Upper lobe of left lung (tissue), 6 donors: ENCODE measurements at regions not wholly inside any gene's neighbourhood (a gene's known extent, or its start where the extent isn't known, plus 50 kb on each side); places are given as distances from the start of the nearest gene placed in this dataset.

Source experiments
- ATAC-seq, 2 donors: fragments of 200-7000 bp; cut with Tn5 transposase; one replicate each; pipeline ENCODE4 v1.9.1; 2022; ENCODE audit warnings: mild to moderate bottlenecking in 2 of 2, moderate library complexity in 2 of 2; ENCODE audit not compliant: low FRiP score in 2 of 2
- DNase-seq, 2 donors: peaks; one replicate each; pipeline ENCODE4 v3.0.0-alpha.2; 2019 to 2020
- H3K27ac ChIP-seq, 4 donors: fragments of 200-600 bp; sonication (generic); one replicate each; pipeline ENCODE4 v1.5.1; 2016 to 2019
- H3K27me3 ChIP-seq, 4 donors: fragments of 200-600 bp; sonication (generic); one replicate each; pipeline ENCODE4 v1.5.1; 2017 to 2019
- H3K36me3 ChIP-seq, 4 donors: fragments of 200-600 bp; sonication (generic); one replicate each; pipeline ENCODE4 v1.5.1; 2016 to 2019
- H3K4me1 ChIP-seq, 4 donors: fragments of 200-600 bp; sonication (generic); one replicate each; pipeline ENCODE4 v1.5.1; 2018 to 2019
- H3K4me3 ChIP-seq, 4 donors: fragments of 200-600 bp; sonication (generic); one replicate each; pipeline ENCODE4 v1.5.1; 2017 to 2019; ENCODE audit warnings: mild to moderate bottlenecking in 2 of 4, moderate library complexity in 1 of 4
- H3K9me3 ChIP-seq, 4 donors: fragments of 200-600 bp; sonication (generic); one replicate each; pipeline ENCODE4 v1.5.1; 2018 to 2019
- EP300 ChIP-seq, 4 donors: sonication (generic); formaldehyde crosslinking; IDR thresholded peaks; one replicate each; pipeline ENCODE4 v1.5.1; 2017; ENCODE audit warnings: antibody characterized with exemption in 4 of 4, control low read depth in 2 of 4
- POLR2A ChIP-seq, 4 donors: fragments of 450-650 bp; IDR thresholded peaks; one replicate each; pipeline ENCODE4 v1.5.1; 2016 to 2017; ENCODE audit warnings: antibody characterized with exemption in 4 of 4, mild to moderate bottlenecking in 2 of 4
- POLR2AphosphoS5 ChIP-seq, 2 donors: sonication (generic); formaldehyde crosslinking; IDR thresholded peaks; one replicate each; pipeline ENCODE4 v1.5.1; 2017; ENCODE audit warnings: antibody characterized with exemption in 2 of 2
- WGBS, 2 donors: methylation state at CpG; one replicate each; pipeline ENCODE4 v1.1.5; 2017 to 2018; 5-methylcytosine and 5-hydroxymethylcytosine counted together
- TF ChIP-seq, protein P1 (sequence below), 6 experiments: fragments of 450-650 bp in 4 of 6; fragments of 200-600 bp in 2 of 6; sonication (generic) in 2 of 6; IDR thresholded peaks; one replicate each; pipeline ENCODE4 v1.5.1; 2016 to 2019; ENCODE audit warnings: antibody characterized with exemption in 6 of 6
- donor health status: DM: no; HTN: no; CAD: no; lungs with moderate emphysema.
- donor health status: DM: no; HTN: yes; CAD: no; lungs with severe emphysema.

DNA sequence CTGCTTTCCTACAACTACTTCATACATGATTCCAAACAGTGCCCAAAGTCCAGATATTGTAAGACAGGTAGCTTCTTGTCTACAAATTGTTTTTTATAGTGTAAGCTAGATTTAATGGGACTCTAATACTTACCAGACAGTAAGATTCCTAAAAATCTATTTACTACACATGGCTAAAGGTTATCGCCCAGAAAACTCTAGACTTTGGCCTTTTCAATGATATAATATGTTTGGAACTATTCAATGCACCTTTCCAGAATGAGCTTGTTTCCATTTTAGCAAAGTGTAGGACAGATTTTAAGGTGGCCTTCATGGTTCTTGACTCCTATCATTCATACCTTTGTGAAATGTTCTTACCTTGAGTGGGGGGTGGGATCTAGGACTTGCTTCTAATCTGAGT lies 951.0 kb downstream of the SORCS1 start:
- H3K9me3 ChIP-seq, result no peaks in the 10 kb centered on the region
- H3K27me3 ChIP-seq, result no peaks in the 10 kb centered on the region
- H3K36me3 ChIP-seq, result no peaks in the 10 kb centered on the region
- WGBS, 2 donors, result 77 to 82% methylated on average over 1 of the region's 1 CpG
- no peak overlapping the region for H3K27ac ChIP-seq
- no peak for ATAC-seq
- no peak for DNase-seq
- no peak overlapping the region for H3K4me3 ChIP-seq
- TF ChIP-seq POLR2A (IDR thresholded peaks at IDR 0.05) (no peak), EP300 (IDR thresholded peaks at IDR 0.05) (no peak), POLR2AphosphoS5 (IDR thresholded peaks at IDR 0.05) (no peak)
- TF ChIP-seq, protein P1, sequence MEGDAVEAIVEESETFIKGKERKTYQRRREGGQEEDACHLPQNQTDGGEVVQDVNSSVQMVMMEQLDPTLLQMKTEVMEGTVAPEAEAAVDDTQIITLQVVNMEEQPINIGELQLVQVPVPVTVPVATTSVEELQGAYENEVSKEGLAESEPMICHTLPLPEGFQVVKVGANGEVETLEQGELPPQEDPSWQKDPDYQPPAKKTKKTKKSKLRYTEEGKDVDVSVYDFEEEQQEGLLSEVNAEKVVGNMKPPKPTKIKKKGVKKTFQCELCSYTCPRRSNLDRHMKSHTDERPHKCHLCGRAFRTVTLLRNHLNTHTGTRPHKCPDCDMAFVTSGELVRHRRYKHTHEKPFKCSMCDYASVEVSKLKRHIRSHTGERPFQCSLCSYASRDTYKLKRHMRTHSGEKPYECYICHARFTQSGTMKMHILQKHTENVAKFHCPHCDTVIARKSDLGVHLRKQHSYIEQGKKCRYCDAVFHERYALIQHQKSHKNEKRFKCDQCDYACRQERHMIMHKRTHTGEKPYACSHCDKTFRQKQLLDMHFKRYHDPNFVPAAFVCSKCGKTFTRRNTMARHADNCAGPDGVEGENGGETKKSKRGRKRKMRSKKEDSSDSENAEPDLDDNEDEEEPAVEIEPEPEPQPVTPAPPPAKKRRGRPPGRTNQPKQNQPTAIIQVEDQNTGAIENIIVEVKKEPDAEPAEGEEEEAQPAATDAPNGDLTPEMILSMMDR (IDR thresholded peaks at IDR 0.05), result no peak
- H3K4me1 ChIP-seq, result no peaks in the 10 kb centered on the region

DNA sequence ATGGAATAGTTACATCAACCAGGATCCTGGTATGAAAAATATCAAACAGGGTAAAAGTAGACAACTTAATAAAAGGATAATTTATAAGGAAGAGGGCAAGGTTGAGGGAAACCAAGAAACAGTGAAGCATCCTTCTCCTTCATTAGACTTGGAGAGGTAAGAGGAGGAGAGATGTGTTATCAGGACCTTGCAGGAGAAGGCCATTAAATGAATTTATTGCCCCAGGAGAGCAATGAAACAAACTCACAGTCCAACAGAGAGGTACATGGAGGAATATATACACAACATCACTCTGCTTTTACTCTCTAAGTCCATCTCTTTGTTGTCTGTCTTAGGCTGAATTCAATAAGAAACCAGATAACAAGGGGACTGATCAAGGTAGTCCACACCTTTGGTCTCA lies 966.2 kb downstream of the SORCS1 start:
- no peak for ATAC-seq

DNA sequence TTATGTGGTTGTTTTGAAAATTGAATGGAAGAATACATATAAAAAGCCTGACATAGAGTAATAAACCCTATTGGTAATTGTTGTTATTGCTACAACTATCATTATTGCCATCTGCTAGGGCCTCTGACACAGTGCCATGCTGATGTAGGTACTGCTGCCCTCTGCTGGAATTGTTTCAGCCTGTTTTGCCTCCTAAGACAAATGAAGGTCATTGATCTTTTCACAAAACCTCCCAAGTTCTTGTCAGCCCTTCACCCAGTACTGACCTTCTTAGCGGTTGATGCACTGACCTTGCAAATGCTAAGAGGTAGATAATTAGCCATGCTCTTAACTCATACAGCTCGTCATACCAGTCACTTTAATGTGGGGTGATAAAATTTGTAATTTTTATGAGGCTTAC lies 975.2 kb downstream of the SORCS1 start:
- no peak overlapping the region for H3K4me3 ChIP-seq
- no peak for TF ChIP-seq POLR2A (IDR thresholded peaks at IDR 0.05)
- no peak for TF ChIP-seq EP300 (IDR thresholded peaks at IDR 0.05)
- no peak for TF ChIP-seq POLR2AphosphoS5 (IDR thresholded peaks at IDR 0.05)
- TF ChIP-seq, protein P1 (IDR thresholded peaks at IDR 0.05), result peak in 3 of 6 experiments; percentile 10 to 21 (median 17)
- no peak overlapping the region for H3K27ac ChIP-seq
- no peak for DNase-seq
- WGBS, 2 donors, result 56% methylated on average over 2 of the region's 2 CpGs
- H3K4me1 ChIP-seq, result no peaks in the 10 kb centered on the region
- H3K9me3 ChIP-seq, result no peaks in the 10 kb centered on the region
- ATAC-seq, result no peak
- H3K27me3 ChIP-seq, result no peaks in the 10 kb centered on the region
- H3K36me3 ChIP-seq, result no peaks in the 10 kb centered on the region

More for the DNA sequence above, 966.2 kb downstream of the SORCS1 start:
- no peak for TF ChIP-seq POLR2AphosphoS5 (IDR thresholded peaks at IDR 0.05)
- TF ChIP-seq, protein P1 (IDR thresholded peaks at IDR 0.05), result no peak
- no peak for TF ChIP-seq POLR2A (IDR thresholded peaks at IDR 0.05)
- TF ChIP-seq EP300 (IDR thresholded peaks at IDR 0.05), result no peak
- no peaks in the 10 kb centered on the region for H3K36me3 ChIP-seq
- no peaks in the 10 kb centered on the region for H3K27me3 ChIP-seq
- no peaks in the 10 kb centered on the region for H3K4me1 ChIP-seq
- DNase-seq, result no peak
- H3K9me3 ChIP-seq, result no peaks in the 10 kb centered on the region
- no peak overlapping the region for H3K27ac ChIP-seq
- no peak overlapping the region for H3K4me3 ChIP-seq

DNA sequence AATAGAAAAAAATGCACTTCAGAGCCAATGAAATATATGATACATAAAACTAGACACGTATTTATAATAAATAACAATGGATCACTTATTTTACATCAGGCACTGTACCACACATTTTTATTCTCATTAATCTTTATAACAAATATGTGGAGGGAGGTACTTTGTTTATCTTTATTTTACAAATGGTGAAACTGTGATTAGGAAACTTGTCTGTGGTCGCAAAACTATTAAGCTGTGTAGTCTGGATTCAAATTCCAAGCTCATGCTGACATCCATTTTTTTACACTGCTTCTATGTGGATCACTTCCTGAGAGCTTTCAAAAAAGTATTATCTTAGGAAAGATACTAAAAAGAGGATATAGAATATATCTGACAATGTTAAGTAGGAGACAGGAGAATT lies 978.6 kb downstream of the SORCS1 start:
- ATAC-seq (no peak), DNase-seq (no peak)
- Histone ChIP-seq H3K36me3 (no peaks in the 10 kb centered on the region), H3K27me3 (no peaks in the 10 kb centered on the region), H3K4me1 (no peaks in the 10 kb centered on the region), H3K9me3 (no peaks in the 10 kb centered on the region), H3K27ac (no peak overlapping the region), H3K4me3 (no peak overlapping the region)
- TF ChIP-seq POLR2A (IDR thresholded peaks at IDR 0.05) (no peak), EP300 (IDR thresholded peaks at IDR 0.05) (no peak), POLR2AphosphoS5 (IDR thresholded peaks at IDR 0.05) (no peak)
- TF ChIP-seq, protein P1 (IDR thresholded peaks at IDR 0.05), result no peak
- 75 to 83% methylated on average over 2 of the region's 2 CpGs for WGBS, 2 donors

DNA sequence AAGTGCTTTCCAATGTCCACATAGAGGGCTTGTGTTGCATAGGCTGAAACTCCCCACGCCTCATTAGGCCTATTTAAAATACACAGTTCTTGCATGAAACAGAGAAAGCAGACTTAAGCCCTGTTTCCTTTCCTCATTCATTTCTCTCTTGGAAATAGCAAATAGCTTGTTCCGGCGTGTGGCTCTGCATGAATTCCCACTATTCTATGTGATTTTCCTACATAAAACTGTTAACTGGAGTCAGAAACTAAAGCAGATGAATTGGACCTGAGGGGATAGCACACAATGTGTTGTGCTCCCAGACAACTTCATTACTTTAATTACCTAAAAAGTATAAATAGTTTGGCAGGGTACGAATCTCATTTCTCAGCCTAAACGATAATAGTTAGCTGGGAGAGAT lies 981.5 kb downstream of the SORCS1 start:
- H3K27ac ChIP-seq, result no peak overlapping the region
- WGBS, 2 donors, result 79 to 80% methylated on average over 5 of the region's 5 CpGs
- no peak overlapping the region for H3K4me3 ChIP-seq
- H3K4me1 ChIP-seq, result no peaks in the 10 kb centered on the region
- no peaks in the 10 kb centered on the region for H3K27me3 ChIP-seq
- TF ChIP-seq, protein P1 (IDR thresholded peaks at IDR 0.05), result no peak
- no peak for TF ChIP-seq POLR2A (IDR thresholded peaks at IDR 0.05)
- no peak for TF ChIP-seq POLR2AphosphoS5 (IDR thresholded peaks at IDR 0.05)
- TF ChIP-seq EP300 (IDR thresholded peaks at IDR 0.05), result no peak
- H3K36me3 ChIP-seq, result no peaks in the 10 kb centered on the region
- no peak for ATAC-seq
- DNase-seq, result no peak
- H3K9me3 ChIP-seq, result no peaks in the 10 kb centered on the region
